Lower leg skin (tissue), 4 donors: ENCODE measurements at regions not wholly inside any gene's neighbourhood (a gene's known extent, or its start where the extent isn't known, plus 50 kb on each side); places are given as distances from the start of the nearest gene placed in this dataset.

Experiments used
- DNase-seq, 2 donors: peaks; one replicate each; pipeline ENCODE4 v3.0.0-alpha.2; 2019; ENCODE audit warnings: low spot score in 2 of 2
- H3K4me3 ChIP-seq: fragments of 200-600 bp; sonication (generic); 2 replicates; pipeline ENCODE4 v1.5.1; 2017; ENCODE audit warnings: mild to moderate bottlenecking, low read depth; ENCODE audit not compliant: poor library complexity, severe bottlenecking
- CTCF ChIP-seq, 3 donors: fragments of 450-650 bp; IDR thresholded peaks; one replicate each; pipeline ENCODE4 v1.5.1; 2016; ENCODE audit warnings: antibody characterized with exemption in 3 of 3, mild to moderate bottlenecking in 3 of 3, moderate library complexity in 2 of 3
- POLR2A ChIP-seq, 2 donors: fragments of 450-650 bp; IDR thresholded peaks; one replicate each; pipeline ENCODE4 v1.6.1; 2016 to 2017; ENCODE audit warnings: antibody characterized with exemption in 2 of 2, mild to moderate bottlenecking in 1 of 2, moderate library complexity in 1 of 2
- WGBS, 2 donors: methylation state at CpG; one replicate each; pipeline ENCODE4 v1.1.5; 2018; 5-methylcytosine and 5-hydroxymethylcytosine counted together
- intact Hi-C: fragments of 100-400 bp; cut with DNase I; formaldehyde crosslinking; loops from one replicate; pipeline ENCODE4 v1.15.0; 2023; ENCODE audit warnings: low total_unique reads

DNA sequence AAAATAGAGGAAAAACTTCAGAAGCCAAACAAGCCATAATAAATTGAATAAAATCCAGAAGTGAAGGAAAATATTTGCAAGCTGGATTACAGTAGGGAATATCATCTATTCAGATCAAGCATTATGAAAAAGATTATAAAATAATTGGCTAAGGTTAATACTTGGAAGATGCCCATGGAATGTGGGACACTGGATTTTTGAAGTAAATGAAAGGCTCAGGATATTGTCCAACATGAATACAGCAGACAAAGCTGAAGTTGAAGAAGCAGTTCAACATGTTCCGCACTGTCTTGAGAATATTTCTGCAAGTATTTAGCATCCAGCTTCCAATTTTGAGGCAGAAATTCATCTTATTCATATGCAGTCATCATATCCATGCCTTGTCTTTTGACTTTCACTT lies 1278.4 kb upstream of the GJE1 start:
- H3K4me3 ChIP-seq = no peak overlapping the region
- intact Hi-C loops = no loop called here
- 43 to 46% methylated on average over 1 of the region's 1 CpG for WGBS, 2 donors
- TF ChIP-seq CTCF (IDR thresholded peaks at IDR 0.05) (no peak), POLR2A (IDR thresholded peaks at IDR 0.05) (no peak)
- DNase-seq = no peak

GRCh38 chr6:140850438-140850837 lies 1282.3 kb upstream of the GJE1 start:
- DNase-seq = no peak
- WGBS, 2 donors = 88% methylated on average over 1 of the region's 1 CpG
- no peak overlapping the region for H3K4me3 ChIP-seq
- intact Hi-C loops = no loop called here
- TF ChIP-seq POLR2A (IDR thresholded peaks at IDR 0.05) = no peak
- TF ChIP-seq CTCF (IDR thresholded peaks at IDR 0.05) = no peak

DNA sequence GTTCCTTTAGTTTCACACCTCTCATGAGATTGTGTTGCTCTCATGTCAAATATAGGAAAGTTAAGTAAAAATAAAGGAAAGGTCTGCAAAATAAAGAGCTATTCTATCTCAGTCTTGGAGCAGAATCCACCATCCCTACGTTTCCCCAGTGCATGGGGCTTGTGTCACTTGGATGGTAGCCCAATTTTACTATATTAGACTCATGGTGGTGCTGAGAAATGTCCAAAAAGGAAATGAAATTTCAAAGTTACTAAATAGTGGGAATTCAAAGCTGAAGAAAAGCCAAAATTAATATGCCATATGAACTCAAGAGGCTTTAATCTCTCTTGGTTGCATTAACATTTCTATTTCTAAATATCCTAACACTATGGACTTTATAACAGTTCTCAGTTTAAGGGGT lies 1283.3 kb upstream of the GJE1 start:
- intact Hi-C loops = no loop called here
- TF ChIP-seq CTCF (IDR thresholded peaks at IDR 0.05) (no peak), POLR2A (IDR thresholded peaks at IDR 0.05) (no peak)
- no peak for DNase-seq
- 39 to 54% methylated on average over 1 of the region's 1 CpG for WGBS, 2 donors
- H3K4me3 ChIP-seq = no peak overlapping the region

- no peak for TF ChIP-seq CTCF (IDR thresholded peaks at IDR 0.05)
- no peak for TF ChIP-seq POLR2A (IDR thresholded peaks at IDR 0.05)
- 78 to 81% methylated on average over 2 of the region's 2 CpGs for WGBS, 2 donors
- H3K4me3 ChIP-seq = no peak overlapping the region
- DNase-seq = no peak
- intact Hi-C loops = no loop called here
Measured at GRCh38 chr6:140847262-140847645, 1285.5 kb upstream of the GJE1 start.

DNA sequence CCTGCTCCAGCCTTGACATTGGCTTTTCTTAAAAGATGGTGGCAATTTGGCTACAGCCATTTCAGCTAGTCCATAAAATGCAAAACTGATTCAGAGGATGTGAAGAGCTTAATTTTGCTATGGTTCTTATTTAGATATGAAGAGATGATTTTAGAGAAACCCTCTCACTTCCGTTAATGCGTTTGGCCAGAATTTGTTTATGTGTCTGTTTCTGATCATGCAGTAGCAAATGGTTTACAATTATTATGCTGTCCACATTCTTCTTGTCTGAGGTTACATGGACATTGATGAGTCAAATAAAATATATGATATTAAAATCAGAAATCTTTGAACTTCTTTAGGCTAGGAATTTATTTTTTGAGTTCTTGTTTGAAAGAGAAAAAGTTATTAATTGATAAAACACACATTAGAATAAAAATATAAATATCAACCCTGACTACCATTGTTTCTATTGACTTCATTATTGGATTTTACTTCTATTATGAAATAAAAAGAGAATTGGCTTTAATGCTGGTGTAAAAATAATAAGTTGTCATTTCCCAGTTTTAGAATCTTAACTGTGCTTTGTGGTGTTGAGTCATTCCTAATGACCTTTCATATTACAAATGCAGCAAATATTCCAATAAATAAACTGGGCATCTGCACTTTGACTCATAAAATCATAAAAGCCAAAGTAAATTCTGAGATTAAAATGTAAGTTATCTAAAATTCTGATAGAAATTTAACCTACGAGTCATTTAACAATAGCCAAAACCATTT lies 1286.0 kb upstream of the GJE1 start:
- no peak overlapping the region for H3K4me3 ChIP-seq
- WGBS, 2 donors = 66 to 67% methylated on average over 3 of the region's 3 CpGs
- intact Hi-C loops = no loop called here
- DNase-seq = no peak
- TF ChIP-seq CTCF (IDR thresholded peaks at IDR 0.05) (no peak), POLR2A (IDR thresholded peaks at IDR 0.05) (no peak)

DNA sequence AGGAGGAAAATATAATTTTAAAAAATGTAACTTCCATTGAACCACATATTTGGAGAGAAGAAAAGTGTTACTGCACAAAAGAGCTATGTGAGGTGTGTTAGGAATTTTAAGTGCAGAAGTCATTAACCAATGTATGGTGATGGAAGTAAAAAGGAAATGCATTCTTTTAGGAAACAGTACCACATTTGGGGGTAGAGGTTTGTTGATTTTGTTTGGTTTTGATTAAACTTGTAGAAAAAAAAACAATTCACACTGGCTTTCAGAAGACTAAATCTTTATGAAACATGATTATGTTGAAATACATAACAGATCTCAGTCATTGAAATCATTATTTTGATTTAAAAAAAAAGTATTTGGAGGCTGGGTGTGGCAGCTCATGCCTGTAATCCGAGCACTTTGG lies 1287.0 kb upstream of the GJE1 start:
- DNase-seq = no peak
- TF ChIP-seq POLR2A (IDR thresholded peaks at IDR 0.05) (no peak), CTCF (IDR thresholded peaks at IDR 0.05) (no peak)
- no peak overlapping the region for H3K4me3 ChIP-seq
- 65 to 79% methylated on average over 1 of the region's 1 CpG for WGBS, 2 donors
- intact Hi-C loops = no loop called here
